Forelimb muscle (tissue), 1 donor: ENCODE measurements at regions not wholly inside any gene's neighbourhood (a gene's known extent, or its start where the extent isn't known, plus 50 kb on each side); places are given as distances from the start of the nearest gene placed in this dataset.
"Not testable (repeated sequence)": the region's sequence is repeated elsewhere in the genome, so short reads cannot be mapped to it uniquely, and the experiment has no call there.

ENCODE experiments used
- DNase-seq: peaks from one replicate; pipeline ENCODE4 v3.0.0-alpha.2; 2013; ENCODE audit warnings: low read depth

- no peak for DNase-seq
These were observed 91.3 kb upstream of the DCLK2 start for GRCh38 chr4:149986917-149987316.

- no peak for DNase-seq
These were observed 90.7 kb upstream of the DCLK2 start for GRCh38 chr4:149987330-149988086.

GRCh38 chr4:149988087-149988410 lies 90.2 kb upstream of the DCLK2 start:
- DNase-seq, result no peak

- no peak for DNase-seq
These were observed 85.2 kb upstream of the DCLK2 start for GRCh38 chr4:149993030-149993429.

GRCh38 chr4:149995134-149995756 lies 83.0 kb upstream of the DCLK2 start:
- DNase-seq, result no peak

- DNase-seq, result no peak
These were observed 80.3 kb upstream of the DCLK2 start for GRCh38 chr4:149997881-149998421.

- DNase-seq, result no peak
These were observed 78.7 kb upstream of the DCLK2 start for GRCh38 chr4:149999485-150000074.

GRCh38 chr4:150001815-150002214 lies 76.4 kb upstream of the DCLK2 start:
- DNase-seq, result no peak

GRCh38 chr4:150002561-150002960 lies 75.7 kb upstream of the DCLK2 start:
- no peak for DNase-seq

- DNase-seq, result no peak
These were observed 73.8 kb upstream of the DCLK2 start for GRCh38 chr4:150004481-150004880.

- DNase-seq, result no peak
These were observed 72.7 kb upstream of the DCLK2 start for GRCh38 chr4:150005537-150005936.

- peak; percentile 53 for DNase-seq
These were observed 72.0 kb upstream of the DCLK2 start for GRCh38 chr4:150006197-150006596.

GRCh38 chr4:150007512-150007911 lies 70.7 kb upstream of the DCLK2 start:
- DNase-seq, result no peak

- DNase-seq, result no peak
These were observed 69.7 kb upstream of the DCLK2 start for GRCh38 chr4:150008546-150008945.

GRCh38 chr4:150009533-150009932 lies 68.7 kb upstream of the DCLK2 start:
- no peak for DNase-seq

- DNase-seq, result no peak
These were observed 67.6 kb upstream of the DCLK2 start for GRCh38 chr4:150010525-150011126.

GRCh38 chr4:150012851-150013360 lies 65.3 kb upstream of the DCLK2 start:
- no peak for DNase-seq

GRCh38 chr4:150015910-150016309 lies 62.3 kb upstream of the DCLK2 start:
- DNase-seq, result not testable (repeated sequence)

GRCh38 chr4:150016621-150017020 lies 61.6 kb upstream of the DCLK2 start:
- DNase-seq, result not testable (repeated sequence)

- no peak for DNase-seq
These were observed 60.0 kb upstream of the DCLK2 start for GRCh38 chr4:150018257-150018656.

- DNase-seq, result no peak
These were observed 56.8 kb upstream of the DCLK2 start for GRCh38 chr4:150021483-150021882.

GRCh38 chr4:150023489-150023888 lies 54.8 kb upstream of the DCLK2 start:
- no peak for DNase-seq
